ENCODE measurements at regions not wholly inside any gene's neighbourhood (a gene's known extent, or its start where the extent isn't known, plus 50 kb on each side); places are given as distances from the start of the nearest gene placed in this dataset.

DNA sequence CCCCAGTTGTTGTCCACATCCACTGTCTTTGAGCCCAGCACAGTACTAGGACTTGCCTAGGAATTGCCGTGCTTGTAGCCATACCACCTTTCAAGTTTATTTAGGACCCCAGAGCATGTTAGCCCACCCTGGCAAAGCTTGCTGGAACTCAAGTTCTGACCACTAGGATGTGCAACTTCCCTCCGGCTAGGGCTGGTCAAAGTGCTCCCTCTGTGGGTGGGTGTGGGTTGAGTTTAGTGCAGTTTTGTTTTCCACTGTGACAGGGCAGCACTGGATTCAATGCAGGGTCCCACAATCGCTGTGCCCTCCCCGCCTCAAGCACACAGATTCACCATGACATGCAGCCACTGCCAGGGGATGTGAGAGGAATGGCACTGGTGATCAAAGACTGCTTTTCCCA is 96.0 kb downstream of the RASGEF1B start:
- TF ChIP-seq CTCF (IDR thresholded peaks at IDR 0.05; ENCODE audit: insufficient read depth, low read length, poor library complexity, severe bottlenecking) (no peak), EZH2phosphoT487 (conservative IDR thresholded peaks at IDR 0.05; ENCODE audit: low read length) (no peak)
